Retinal pigment epithelial cell (primary cell): ENCODE measurements at regions not wholly inside any gene's neighbourhood (a gene's known extent, or its start where the extent isn't known, plus 50 kb on each side); places are given as distances from the start of the nearest gene placed in this dataset.

Experiments used
- DNase-seq: peaks from one replicate; pipeline ENCODE4 v3.0.0-alpha.2; 2010; ENCODE audit warnings: low read depth
- H3K4me3 ChIP-seq: 2 replicates; pipeline ENCODE4 v1.5.1; 2011; ENCODE audit warnings: mild to moderate bottlenecking, low read length, control low read depth, moderate library complexity
- CTCF ChIP-seq: conservative IDR thresholded peaks from 2 replicates; pipeline ENCODE4 v1.5.1; 2011; ENCODE audit warnings: low read depth, low read length, control low read depth, inconsistent platforms

DNA sequence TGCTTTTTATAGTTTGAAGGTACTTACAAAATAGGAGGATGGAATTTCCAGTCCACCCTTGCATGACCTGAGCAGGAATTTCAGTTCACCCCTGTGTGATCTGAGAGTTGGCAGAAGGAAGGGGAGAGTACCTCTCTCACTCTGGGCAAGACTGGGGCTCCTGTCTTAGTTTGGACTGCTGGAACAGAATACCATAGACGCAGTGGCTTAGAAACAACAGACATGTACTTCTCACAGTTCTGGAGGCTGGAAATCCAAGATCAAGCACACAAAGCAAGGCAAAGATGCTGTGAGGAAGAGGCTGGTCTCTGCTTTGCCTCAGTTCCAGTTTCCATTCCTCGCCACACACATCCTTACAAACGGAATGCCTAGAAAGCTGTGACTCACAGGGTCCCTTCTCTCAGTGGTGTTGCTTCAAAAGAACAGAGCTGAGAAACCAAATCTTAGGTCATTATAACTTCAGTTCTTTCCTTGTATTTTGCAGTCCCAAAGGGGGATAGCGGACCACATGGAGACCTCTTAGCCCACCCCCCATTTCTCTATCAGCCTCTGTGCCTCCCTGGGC lies 108.8 kb upstream of the HAAO start:
- no peak for DNase-seq
- no peak for TF ChIP-seq CTCF
- no peak overlapping the region for H3K4me3 ChIP-seq

DNA sequence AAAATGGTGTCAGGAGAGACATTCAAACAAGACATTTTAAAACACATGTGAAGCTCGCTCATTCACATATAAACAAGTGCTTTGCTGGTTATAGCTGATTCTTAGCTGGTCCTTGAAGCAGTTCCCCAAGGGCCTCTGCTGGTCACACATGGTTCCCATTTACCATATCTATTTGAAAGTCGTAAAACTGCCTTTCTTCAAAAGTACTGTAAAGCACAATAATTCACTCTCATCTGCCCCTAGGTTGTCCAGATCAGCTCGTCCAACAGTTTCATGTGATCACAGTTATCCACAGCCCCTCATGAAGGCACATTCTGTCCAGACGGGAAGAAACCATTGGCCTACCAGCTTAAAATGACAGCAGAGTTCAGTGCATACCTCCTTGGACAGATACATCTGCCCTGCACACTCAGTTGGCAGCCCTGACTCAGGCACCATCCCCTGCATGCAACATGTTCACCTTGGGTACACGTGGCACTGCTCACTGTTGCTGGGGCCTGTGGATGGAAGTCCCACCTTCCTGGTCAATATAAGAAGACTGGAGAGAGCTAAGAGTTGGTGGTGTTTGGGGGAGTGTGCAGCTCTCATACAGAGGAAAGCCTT lies 108.0 kb upstream of the HAAO start:
- DNase-seq, result no peak
- no peak overlapping the region for H3K4me3 ChIP-seq
- TF ChIP-seq CTCF, result no peak

- no peak for TF ChIP-seq CTCF
- DNase-seq, result no peak
- no peak overlapping the region for H3K4me3 ChIP-seq
Measured at GRCh38 chr2:42897358-42897757, 105.0 kb upstream of the HAAO start.

DNA sequence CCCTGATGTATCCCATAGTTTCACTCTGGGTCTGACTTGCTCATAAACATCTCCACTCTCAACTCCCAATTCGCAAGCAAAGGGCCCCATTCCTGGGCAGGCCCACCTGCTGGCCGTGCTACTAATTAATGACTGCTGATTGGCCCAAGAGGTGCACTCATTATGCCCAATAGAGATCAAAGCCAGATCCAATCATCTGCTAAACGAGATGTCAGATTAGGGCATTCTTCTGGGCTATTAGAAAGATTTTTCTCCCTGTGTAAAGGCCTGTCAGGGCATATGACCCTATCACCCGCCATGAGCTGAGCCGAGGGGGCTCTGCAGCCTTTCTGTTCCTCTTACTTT lies 103.4 kb upstream of the HAAO start:
- no peak overlapping the region for H3K4me3 ChIP-seq
- TF ChIP-seq CTCF, result no peak
- no peak for DNase-seq

- TF ChIP-seq CTCF, result no peak
- DNase-seq, result no peak
- no peak overlapping the region for H3K4me3 ChIP-seq
Measured at GRCh38 chr2:42895134-42895790, 102.9 kb upstream of the HAAO start.

GRCh38 chr2:42893047-42893758 lies 100.8 kb upstream of the HAAO start:
- no peak for DNase-seq
- no peak for TF ChIP-seq CTCF
- H3K4me3 ChIP-seq, result no peak overlapping the region
